Liver (tissue), 3 donors: ENCODE measurements at regions not wholly inside any gene's neighbourhood (a gene's known extent, or its start where the extent isn't known, plus 50 kb on each side); places are given as distances from the start of the nearest gene placed in this dataset.

Experiments
- CTCF ChIP-seq: fragments of 150-350 bp; IDR thresholded peaks from 2 replicates; pipeline ENCODE4 v1.5.1; 2017; ENCODE audit warnings: improper control_type of control experiment, low read depth, low read length; ENCODE audit not compliant: missing input control
- EGR1 ChIP-seq, 2 donors: IDR thresholded peaks; 2 replicates each; pipeline ENCODE4 v1.6.1; 2016 to 2018; ENCODE audit warnings: antibody characterized with exemption in 2 of 2, low read depth in 2 of 2
- MAX ChIP-seq: IDR thresholded peaks from 2 replicates; pipeline ENCODE4 v1.6.1; 2016; ENCODE audit warnings: antibody characterized with exemption
- TAF1 ChIP-seq: conservative IDR thresholded peaks from 2 replicates; pipeline ENCODE4 v1.6.1; 2016; ENCODE audit warnings: antibody characterized with exemption, mild to moderate bottlenecking
- donor health status: healthy.
- donor health status: healthy.

GRCh38 chr6:158892266-158892665 is 73.1 kb upstream of the EZR start:
- TF ChIP-seq TAF1 (no peak), CTCF (no peak), EGR1 (IDR thresholded peaks at IDR 0.05; ENCODE audit: low read depth in 2 of 2) (no peak), MAX (no peak)
